BLaER1 (cell line): ENCODE measurements at regions not wholly inside any gene's neighbourhood (a gene's known extent, or its start where the extent isn't known, plus 50 kb on each side); places are given as distances from the start of the nearest gene placed in this dataset.

ENCODE experiments used
- H3K27ac ChIP-seq: shearing (Covaris generic); formaldehyde crosslinking; 2 replicates; pipeline ENCODE4 v1.8.1; 2022
- H3K27me3 ChIP-seq: shearing (Covaris generic); formaldehyde crosslinking; 2 replicates; pipeline ENCODE4 v1.8.1; 2022
- H3K36me3 ChIP-seq: shearing (Covaris generic); formaldehyde crosslinking; 2 replicates; pipeline ENCODE4 v1.8.1; 2022
- H3K4me1 ChIP-seq: shearing (Covaris generic); formaldehyde crosslinking; 2 replicates; pipeline ENCODE4 v1.8.1; 2022
- H3K4me2 ChIP-seq: shearing (Covaris generic); formaldehyde crosslinking; 2 replicates; pipeline ENCODE4 v1.8.1; 2022
- H3K4me3 ChIP-seq: shearing (Covaris generic); formaldehyde crosslinking; 2 replicates; pipeline ENCODE4 v1.8.1; 2022
- H3K9ac ChIP-seq: shearing (Covaris generic); formaldehyde crosslinking; 2 replicates; pipeline ENCODE4 v1.8.1; 2022
- H3K9me3 ChIP-seq: shearing (Covaris generic); formaldehyde crosslinking; 2 replicates; pipeline ENCODE4 v1.8.1; 2022
- H4K20me1 ChIP-seq: shearing (Covaris generic); formaldehyde crosslinking; 2 replicates; pipeline ENCODE4 v1.8.1; 2022
- Cebpa-rat ChIP-seq: shearing (Covaris generic); IDR thresholded peaks from 2 replicates; pipeline ENCODE4 v1.8.1; 2022

GRCh38 chr1:177444997-177445746, 274.4 kb downstream of the BRINP2 start:
- Histone ChIP-seq H3K4me2 (no peak overlapping the region), H3K4me3 (no peak overlapping the region), H3K4me1 (no peaks in the 10 kb centered on the region), H3K9me3 (no peaks in the 10 kb centered on the region), H4K20me1 (no peaks in the 10 kb centered on the region), H3K36me3 (no peaks in the 10 kb centered on the region), H3K27me3 (no peaks in the 10 kb centered on the region), H3K27ac (no peak overlapping the region), H3K9ac (no peak overlapping the region)
- TF ChIP-seq Cebpa-rat: no peak

- H3K4me1 ChIP-seq: no peaks in the 10 kb centered on the region
- no peak overlapping the region for H3K9ac ChIP-seq
- no peaks in the 10 kb centered on the region for H3K27me3 ChIP-seq
- no peaks in the 10 kb centered on the region for H4K20me1 ChIP-seq
- H3K9me3 ChIP-seq: no peaks in the 10 kb centered on the region
- H3K36me3 ChIP-seq: no peaks in the 10 kb centered on the region
- no peak overlapping the region for H3K4me3 ChIP-seq
- H3K27ac ChIP-seq: no peak overlapping the region
- no peak overlapping the region for H3K4me2 ChIP-seq
- no peak for TF ChIP-seq Cebpa-rat
Observed at GRCh38 chr1:177443003-177443402, 272.2 kb downstream of the BRINP2 start.

- Histone ChIP-seq H3K4me1 (no peaks in the 10 kb centered on the region), H3K9me3 (no peaks in the 10 kb centered on the region), H4K20me1 (no peaks in the 10 kb centered on the region), H3K27ac (no peak overlapping the region), H3K27me3 (no peaks in the 10 kb centered on the region), H3K36me3 (no peaks in the 10 kb centered on the region), H3K4me3 (no peak overlapping the region), H3K9ac (no peak overlapping the region), H3K4me2 (no peak overlapping the region)
- TF ChIP-seq Cebpa-rat: no peak
Observed at GRCh38 chr1:177442584-177442983, 271.8 kb downstream of the BRINP2 start.

GRCh38 chr1:177441281-177441680, 270.5 kb downstream of the BRINP2 start:
- no peaks in the 10 kb centered on the region for H3K9me3 ChIP-seq
- no peak overlapping the region for H3K4me2 ChIP-seq
- H3K4me3 ChIP-seq: no peak overlapping the region
- no peaks in the 10 kb centered on the region for H4K20me1 ChIP-seq
- no peaks in the 10 kb centered on the region for H3K4me1 ChIP-seq
- no peaks in the 10 kb centered on the region for H3K36me3 ChIP-seq
- H3K27me3 ChIP-seq: no peaks in the 10 kb centered on the region
- no peak overlapping the region for H3K27ac ChIP-seq
- no peak overlapping the region for H3K9ac ChIP-seq
- TF ChIP-seq Cebpa-rat: no peak

GRCh38 chr1:177440821-177441220, 270.1 kb downstream of the BRINP2 start:
- no peak for TF ChIP-seq Cebpa-rat

GRCh38 chr1:177439301-177439700, 268.5 kb downstream of the BRINP2 start:
- no peak for TF ChIP-seq Cebpa-rat
- Histone ChIP-seq H3K9ac (no peak overlapping the region), H3K27me3 (no peaks in the 10 kb centered on the region), H3K4me1 (no peaks in the 10 kb centered on the region), H3K27ac (no peak overlapping the region), H3K4me2 (no peak overlapping the region), H4K20me1 (no peaks in the 10 kb centered on the region), H3K4me3 (no peak overlapping the region), H3K9me3 (no peaks in the 10 kb centered on the region), H3K36me3 (no peaks in the 10 kb centered on the region)

More at GRCh38 chr1:177440821-177441220, 270.1 kb downstream of the BRINP2 start:
- H3K36me3 ChIP-seq: no peaks in the 10 kb centered on the region
- H3K27ac ChIP-seq: no peak overlapping the region
- H3K9ac ChIP-seq: no peak overlapping the region
- H3K9me3 ChIP-seq: no peaks in the 10 kb centered on the region
- H3K4me2 ChIP-seq: no peak overlapping the region
- no peak overlapping the region for H3K4me3 ChIP-seq
- H3K4me1 ChIP-seq: no peaks in the 10 kb centered on the region
- H3K27me3 ChIP-seq: no peaks in the 10 kb centered on the region
- no peaks in the 10 kb centered on the region for H4K20me1 ChIP-seq

- Histone ChIP-seq H3K36me3 (no peaks in the 10 kb centered on the region), H3K4me1 (no peaks in the 10 kb centered on the region), H3K27ac (no peak overlapping the region), H4K20me1 (no peaks in the 10 kb centered on the region), H3K4me2 (no peak overlapping the region), H3K9me3 (no peaks in the 10 kb centered on the region), H3K27me3 (no peaks in the 10 kb centered on the region), H3K9ac (no peak overlapping the region), H3K4me3 (no peak overlapping the region)
- TF ChIP-seq Cebpa-rat: no peak
Observed at GRCh38 chr1:177435364-177435763, 264.6 kb downstream of the BRINP2 start.

- no peak overlapping the region for H3K4me2 ChIP-seq
- H3K4me3 ChIP-seq: no peak overlapping the region
- no peaks in the 10 kb centered on the region for H3K36me3 ChIP-seq
- H3K27me3 ChIP-seq: no peaks in the 10 kb centered on the region
- no peak for TF ChIP-seq Cebpa-rat
- H3K9ac ChIP-seq: no peak overlapping the region
- H3K9me3 ChIP-seq: no peaks in the 10 kb centered on the region
- H3K27ac ChIP-seq: no peak overlapping the region
- no peaks in the 10 kb centered on the region for H4K20me1 ChIP-seq
- no peaks in the 10 kb centered on the region for H3K4me1 ChIP-seq
Observed at GRCh38 chr1:177432897-177433296, 262.1 kb downstream of the BRINP2 start.

- Histone ChIP-seq H3K9me3 (no peaks in the 10 kb centered on the region), H3K4me2 (no peak overlapping the region), H3K4me1 (no peaks in the 10 kb centered on the region), H3K27ac (no peak overlapping the region), H3K9ac (no peak overlapping the region), H3K27me3 (no peaks in the 10 kb centered on the region), H3K4me3 (no peak overlapping the region), H3K36me3 (no peaks in the 10 kb centered on the region), H4K20me1 (no peaks in the 10 kb centered on the region)
- no peak for TF ChIP-seq Cebpa-rat
Observed at GRCh38 chr1:177431123-177431522, 260.4 kb downstream of the BRINP2 start.

GRCh38 chr1:177429234-177429633, 258.5 kb downstream of the BRINP2 start:
- Histone ChIP-seq H4K20me1 (no peaks in the 10 kb centered on the region), H3K27me3 (no peaks in the 10 kb centered on the region), H3K36me3 (no peaks in the 10 kb centered on the region), H3K4me3 (no peak overlapping the region), H3K9me3 (no peaks in the 10 kb centered on the region), H3K4me1 (no peaks in the 10 kb centered on the region), H3K9ac (no peak overlapping the region), H3K27ac (no peak overlapping the region), H3K4me2 (no peak overlapping the region)
- TF ChIP-seq Cebpa-rat: no peak

GRCh38 chr1:177427811-177428210, 257.1 kb downstream of the BRINP2 start:
- no peak for TF ChIP-seq Cebpa-rat
- no peak overlapping the region for H3K27ac ChIP-seq

More at GRCh38 chr1:177427811-177428210, 257.1 kb downstream of the BRINP2 start:
- Histone ChIP-seq H3K9me3 (no peaks in the 10 kb centered on the region), H3K4me1 (no peaks in the 10 kb centered on the region), H3K9ac (no peak overlapping the region), H3K27me3 (no peaks in the 10 kb centered on the region), H3K36me3 (no peaks in the 10 kb centered on the region), H4K20me1 (no peaks in the 10 kb centered on the region), H3K4me2 (no peak overlapping the region), H3K4me3 (no peak overlapping the region)
